ENCODE measurements at regions not wholly inside any gene's neighbourhood (a gene's known extent, or its start where the extent isn't known, plus 50 kb on each side); places are given as distances from the start of the nearest gene placed in this dataset.

DNA sequence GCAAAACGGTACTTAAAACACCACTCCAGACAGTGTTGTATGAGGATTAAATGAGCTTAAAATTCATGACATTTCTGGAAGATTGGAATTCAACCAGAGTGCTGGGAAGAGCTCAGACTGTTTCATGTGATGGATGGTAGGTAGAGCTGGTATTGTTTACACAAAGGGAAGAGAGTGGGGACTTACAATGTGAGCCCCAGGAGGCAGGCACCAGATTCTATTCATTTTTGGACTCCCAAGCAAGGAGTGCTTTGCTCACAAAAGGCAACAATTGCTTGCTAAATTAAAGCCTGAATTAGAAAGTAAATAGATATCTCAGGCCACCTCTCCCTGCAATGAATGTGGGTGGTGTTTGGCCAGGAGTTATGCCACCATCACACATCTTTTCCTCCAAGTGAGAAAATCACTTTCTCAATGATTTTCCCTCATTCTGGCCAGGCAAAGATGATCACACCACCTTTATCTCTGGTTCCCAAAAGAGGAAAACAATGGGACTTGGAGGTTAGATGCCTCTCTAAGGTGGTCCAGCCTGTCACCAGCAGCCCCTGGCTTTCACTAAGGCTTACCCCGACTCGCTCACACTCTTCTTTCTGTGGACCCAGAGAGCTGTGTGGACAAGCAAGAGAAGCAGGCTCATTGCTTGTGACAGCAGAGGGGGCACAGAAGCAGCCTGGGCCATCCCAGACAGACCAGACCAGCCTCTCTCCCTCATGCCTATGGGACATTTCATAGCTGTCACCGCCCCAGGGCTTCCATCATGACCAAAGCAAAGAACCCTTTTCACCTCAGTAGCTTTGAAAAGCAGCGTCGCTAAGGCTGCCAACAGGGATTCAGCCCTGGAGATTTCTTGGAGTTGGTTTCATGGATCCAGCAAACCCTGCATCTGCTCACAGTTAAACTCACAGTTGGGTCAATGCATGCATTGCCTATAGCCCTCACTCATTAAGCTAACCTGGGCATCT lies 63.5 kb upstream of the DRD2 start:
- 86% methylated on average over 6 of the region's 6 CpGs for WGBS
- DNase-seq (ENCODE audit: low read depth in 6 of 9, low spot score in 9 of 9): no peak
- Histone ChIP-seq H3K9me3 (ENCODE audit: control insufficient read depth in 2 of 2, insufficient read depth in 1 of 2, low read length in 1 of 2) (no peaks in the 10 kb centered on the region), H3K36me3 (ENCODE audit: control insufficient read depth in 2 of 2, insufficient read depth in 2 of 2, low read length in 1 of 2) (no peaks in the 10 kb centered on the region), H3K4me1 (ENCODE audit: control insufficient read depth in 2 of 2, insufficient read depth in 2 of 2, low read length in 2 of 2) (no peaks in the 10 kb centered on the region), H3K27me3 (ENCODE audit: control insufficient read depth in 2 of 2, insufficient read depth in 1 of 2, low read length in 1 of 2) (no peaks in the 10 kb centered on the region), H3K27ac (ENCODE audit: low read depth in 1 of 2, low read length in 1 of 2) (no peak overlapping the region), H3K4me3 (ENCODE audit: low read length in 2 of 2) (no peak overlapping the region)

- H3K9me3 ChIP-seq (ENCODE audit: control insufficient read depth in 2 of 2, insufficient read depth in 1 of 2, low read length in 1 of 2): no peaks in the 10 kb centered on the region
- no peaks in the 10 kb centered on the region for H3K4me1 ChIP-seq (ENCODE audit: control insufficient read depth in 2 of 2, insufficient read depth in 2 of 2, low read length in 2 of 2)
- DNase-seq (ENCODE audit: low read depth in 6 of 9, low spot score in 9 of 9): no peak
- no peaks in the 10 kb centered on the region for H3K36me3 ChIP-seq (ENCODE audit: control insufficient read depth in 2 of 2, insufficient read depth in 2 of 2, low read length in 1 of 2)
- H3K27ac ChIP-seq (ENCODE audit: low read depth in 1 of 2, low read length in 1 of 2): no peak overlapping the region
- H3K4me3 ChIP-seq (ENCODE audit: low read length in 2 of 2): no peak overlapping the region
- 74% methylated on average over 4 of the region's 4 CpGs for WGBS
- peaks cover 0 to 4% of the 10 kb centered on the region in 2 donors for H3K27me3 ChIP-seq (ENCODE audit: control insufficient read depth in 2 of 2, insufficient read depth in 1 of 2, low read length in 1 of 2)
Measured at GRCh38 chr11:113534625-113535024, 59.4 kb upstream of the DRD2 start.

DNA sequence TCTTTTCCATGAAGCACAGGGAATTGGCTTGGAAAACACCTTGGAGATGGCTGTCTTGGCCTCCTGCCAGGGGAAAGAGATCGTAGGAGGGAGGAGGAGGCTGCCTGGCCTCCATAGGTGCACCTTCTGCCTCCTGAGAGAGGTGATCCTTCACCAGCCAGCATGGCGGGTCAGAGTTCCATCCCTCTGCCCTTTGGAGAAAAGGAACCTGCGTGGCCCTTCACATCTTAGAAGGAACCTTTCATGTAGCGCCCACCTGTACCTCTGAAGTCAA lies 58.2 kb upstream of the DRD2 start:
- Histone ChIP-seq H3K27me3 (ENCODE audit: control insufficient read depth in 2 of 2, insufficient read depth in 1 of 2, low read length in 1 of 2) (peaks cover 0 to 4% of the 10 kb centered on the region in 2 donors), H3K36me3 (ENCODE audit: control insufficient read depth in 2 of 2, insufficient read depth in 2 of 2, low read length in 1 of 2) (no peaks in the 10 kb centered on the region), H3K9me3 (ENCODE audit: control insufficient read depth in 2 of 2, insufficient read depth in 1 of 2, low read length in 1 of 2) (no peaks in the 10 kb centered on the region), H3K4me1 (ENCODE audit: control insufficient read depth in 2 of 2, insufficient read depth in 2 of 2, low read length in 2 of 2) (no peaks in the 10 kb centered on the region), H3K4me3 (ENCODE audit: low read length in 2 of 2) (no peak overlapping the region), H3K27ac (ENCODE audit: low read depth in 1 of 2, low read length in 1 of 2) (no peak overlapping the region)
- no peak for DNase-seq (ENCODE audit: low read depth in 6 of 9, low spot score in 9 of 9)
- WGBS: 81% methylated on average over 4 of the region's 4 CpGs

GRCh38 chr11:113532697-113533424 lies 57.7 kb upstream of the DRD2 start:
- Histone ChIP-seq H3K27me3 (ENCODE audit: control insufficient read depth in 2 of 2, insufficient read depth in 1 of 2, low read length in 1 of 2) (peaks cover 0 to 4% of the 10 kb centered on the region in 2 donors), H3K4me3 (ENCODE audit: low read length in 2 of 2) (no peak overlapping the region), H3K36me3 (ENCODE audit: control insufficient read depth in 2 of 2, insufficient read depth in 2 of 2, low read length in 1 of 2) (no peaks in the 10 kb centered on the region), H3K27ac (ENCODE audit: low read depth in 1 of 2, low read length in 1 of 2) (no peak overlapping the region), H3K4me1 (ENCODE audit: control insufficient read depth in 2 of 2, insufficient read depth in 2 of 2, low read length in 2 of 2) (no peaks in the 10 kb centered on the region), H3K9me3 (ENCODE audit: control insufficient read depth in 2 of 2, insufficient read depth in 1 of 2, low read length in 1 of 2) (no peaks in the 10 kb centered on the region)
- DNase-seq (ENCODE audit: low read depth in 6 of 9, low spot score in 9 of 9): peak; percentile 14 to 67 (median 43)
- 16% methylated on average over 9 of the region's 9 CpGs for WGBS

DNA sequence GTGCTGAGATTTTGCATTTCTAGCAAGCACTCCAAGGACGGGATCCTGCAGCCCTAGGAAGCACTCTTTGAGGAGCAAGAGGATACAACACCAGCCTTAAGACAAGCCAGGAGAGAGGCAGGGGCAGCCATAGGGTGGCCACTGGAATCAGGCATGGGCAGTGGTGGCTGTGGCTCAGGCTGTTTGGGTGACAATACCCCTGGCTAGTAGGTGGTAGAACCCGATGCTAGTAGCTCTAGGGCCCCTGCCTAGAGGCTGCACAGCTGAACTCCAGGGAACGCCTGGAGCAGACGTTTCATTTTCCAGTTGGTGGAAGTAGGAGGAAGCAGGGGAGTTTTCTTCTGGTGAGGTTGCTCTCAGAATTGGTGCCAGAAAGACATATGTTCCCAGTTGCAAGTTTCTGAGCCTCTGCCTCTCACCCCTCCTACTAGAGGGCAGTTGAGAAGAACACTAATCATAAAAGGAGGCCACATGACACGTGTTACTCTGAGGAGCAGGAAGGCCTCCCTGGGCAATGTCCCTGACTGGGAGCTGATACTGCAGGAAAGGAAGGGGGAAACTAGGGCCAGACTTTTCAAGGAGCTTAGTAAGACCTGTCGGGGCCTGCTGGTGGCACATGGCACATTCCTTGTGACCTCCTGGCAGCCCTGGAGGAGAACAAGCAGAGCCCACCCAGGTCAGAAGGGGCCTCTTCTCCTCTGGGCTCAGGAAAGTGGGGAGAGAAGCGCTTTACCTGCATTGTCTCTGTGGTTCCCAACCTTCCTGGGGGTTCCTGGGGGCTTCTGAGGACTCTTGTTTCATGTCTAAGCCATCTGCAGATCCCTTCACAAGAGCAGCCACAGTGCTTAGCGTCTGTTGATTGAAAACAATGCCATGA lies 56.6 kb upstream of the DRD2 start:
- Histone ChIP-seq H3K27me3 (ENCODE audit: control insufficient read depth in 2 of 2, insufficient read depth in 1 of 2, low read length in 1 of 2) (peaks cover 0 to 4% of the 10 kb centered on the region in 2 donors), H3K4me3 (ENCODE audit: low read length in 2 of 2) (no peak overlapping the region), H3K36me3 (ENCODE audit: control insufficient read depth in 2 of 2, insufficient read depth in 2 of 2, low read length in 1 of 2) (no peaks in the 10 kb centered on the region), H3K27ac (ENCODE audit: low read depth in 1 of 2, low read length in 1 of 2) (no peak overlapping the region), H3K9me3 (ENCODE audit: control insufficient read depth in 2 of 2, insufficient read depth in 1 of 2, low read length in 1 of 2) (no peaks in the 10 kb centered on the region), H3K4me1 (ENCODE audit: control insufficient read depth in 2 of 2, insufficient read depth in 2 of 2, low read length in 2 of 2) (no peaks in the 10 kb centered on the region)
- no peak for DNase-seq (ENCODE audit: low read depth in 6 of 9, low spot score in 9 of 9)
- WGBS: 69% methylated on average over 8 of the region's 8 CpGs

DNA sequence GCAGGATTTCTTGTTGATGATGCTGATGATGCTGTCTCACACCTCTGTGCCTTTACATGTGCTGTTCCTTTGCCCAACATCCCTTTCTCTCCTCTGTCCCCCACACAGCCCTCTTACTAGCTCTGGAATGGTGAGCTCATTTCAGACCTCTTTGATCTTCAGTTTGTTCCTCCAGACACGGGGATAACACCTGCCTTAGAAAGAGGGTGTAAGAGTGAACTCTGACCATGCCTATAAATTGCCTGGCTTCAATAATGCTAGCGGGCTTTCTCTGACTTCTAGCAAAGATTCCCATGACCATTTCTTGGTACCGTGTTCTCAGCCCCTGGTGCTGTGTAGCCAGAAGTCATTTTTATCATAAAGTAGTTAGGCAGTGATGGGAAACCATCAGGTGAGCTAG lies 55.9 kb upstream of the DRD2 start:
- Histone ChIP-seq H3K9me3 (ENCODE audit: control insufficient read depth in 2 of 2, insufficient read depth in 1 of 2, low read length in 1 of 2) (no peaks in the 10 kb centered on the region), H3K4me1 (ENCODE audit: control insufficient read depth in 2 of 2, insufficient read depth in 2 of 2, low read length in 2 of 2) (no peaks in the 10 kb centered on the region), H3K36me3 (ENCODE audit: control insufficient read depth in 2 of 2, insufficient read depth in 2 of 2, low read length in 1 of 2) (no peaks in the 10 kb centered on the region), H3K4me3 (ENCODE audit: low read length in 2 of 2) (no peak overlapping the region), H3K27me3 (ENCODE audit: control insufficient read depth in 2 of 2, insufficient read depth in 1 of 2, low read length in 1 of 2) (peaks cover 0 to 4% of the 10 kb centered on the region in 2 donors), H3K27ac (ENCODE audit: low read depth in 1 of 2, low read length in 1 of 2) (no peak overlapping the region)
- DNase-seq (ENCODE audit: low read depth in 6 of 9, low spot score in 9 of 9): no peak
- WGBS: 74% methylated on average over 3 of the region's 3 CpGs

- H3K27me3 ChIP-seq (ENCODE audit: control insufficient read depth in 2 of 2, insufficient read depth in 1 of 2, low read length in 1 of 2): peaks cover 0 to 4% of the 10 kb centered on the region in 2 donors
- H3K4me1 ChIP-seq (ENCODE audit: control insufficient read depth in 2 of 2, insufficient read depth in 2 of 2, low read length in 2 of 2): no peaks in the 10 kb centered on the region
- no peaks in the 10 kb centered on the region for H3K36me3 ChIP-seq (ENCODE audit: control insufficient read depth in 2 of 2, insufficient read depth in 2 of 2, low read length in 1 of 2)
- no peak overlapping the region for H3K27ac ChIP-seq (ENCODE audit: low read depth in 1 of 2, low read length in 1 of 2)
- no peak for DNase-seq (ENCODE audit: low read depth in 6 of 9, low spot score in 9 of 9)
- no peak overlapping the region for H3K4me3 ChIP-seq (ENCODE audit: low read length in 2 of 2)
- WGBS: 89% methylated on average over 1 of the region's 1 CpG
- no peaks in the 10 kb centered on the region for H3K9me3 ChIP-seq (ENCODE audit: control insufficient read depth in 2 of 2, insufficient read depth in 1 of 2, low read length in 1 of 2)
Measured at GRCh38 chr11:113529606-113530005, 54.4 kb upstream of the DRD2 start.

DNA sequence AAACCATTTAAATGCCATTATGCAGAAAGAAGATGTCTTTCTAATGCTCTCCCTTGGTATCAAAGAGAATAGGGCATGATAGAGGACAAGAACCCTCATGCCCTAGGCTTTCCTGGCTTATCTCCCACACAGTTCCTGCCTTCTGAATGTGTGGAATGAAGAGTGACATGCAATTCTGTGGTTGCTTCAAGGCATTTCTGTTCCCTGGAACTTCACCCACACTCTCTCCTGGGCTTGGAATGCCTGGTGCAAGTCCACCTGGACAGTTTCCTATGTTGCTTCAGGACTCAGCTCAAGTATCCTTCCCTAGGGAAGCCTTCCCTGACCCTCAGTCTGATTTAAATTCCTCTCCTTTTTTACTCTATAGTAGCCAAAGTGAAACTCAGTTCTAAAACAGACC lies 53.8 kb upstream of the DRD2 start:
- Histone ChIP-seq H3K4me3 (ENCODE audit: low read length in 2 of 2) (no peak overlapping the region), H3K9me3 (ENCODE audit: control insufficient read depth in 2 of 2, insufficient read depth in 1 of 2, low read length in 1 of 2) (no peaks in the 10 kb centered on the region)
- DNase-seq (ENCODE audit: low read depth in 6 of 9, low spot score in 9 of 9): no peak

DNA sequence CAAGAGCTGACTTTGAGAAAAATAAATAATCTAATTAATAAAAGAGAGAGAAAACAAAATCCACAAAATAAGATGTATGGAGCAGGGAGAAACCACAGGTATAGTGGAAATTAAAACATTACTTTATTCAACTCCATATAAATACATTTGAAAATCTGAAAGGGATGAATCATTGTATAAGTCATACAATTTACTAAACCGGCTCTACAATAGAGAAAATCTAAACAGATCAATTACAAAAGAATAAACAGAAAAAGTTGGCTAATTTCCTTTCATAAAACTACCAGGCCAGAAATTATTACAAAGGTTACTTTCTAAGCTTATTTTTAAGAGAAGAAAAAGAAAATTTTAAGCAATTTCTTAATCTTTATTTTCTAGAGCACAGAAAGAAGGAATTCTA lies 51.3 kb upstream of the DRD2 start:
- no peaks in the 10 kb centered on the region for H3K36me3 ChIP-seq (ENCODE audit: control insufficient read depth in 2 of 2, insufficient read depth in 2 of 2, low read length in 1 of 2)
- WGBS: 94% methylated on average over 1 of the region's 1 CpG
- H3K27ac ChIP-seq (ENCODE audit: low read depth in 1 of 2, low read length in 1 of 2): no peak overlapping the region
- no peaks in the 10 kb centered on the region for H3K27me3 ChIP-seq (ENCODE audit: control insufficient read depth in 2 of 2, insufficient read depth in 1 of 2, low read length in 1 of 2)
- DNase-seq (ENCODE audit: low read depth in 6 of 9, low spot score in 9 of 9): no peak
- H3K9me3 ChIP-seq (ENCODE audit: control insufficient read depth in 2 of 2, insufficient read depth in 1 of 2, low read length in 1 of 2): no peaks in the 10 kb centered on the region
- no peak overlapping the region for H3K4me3 ChIP-seq (ENCODE audit: low read length in 2 of 2)
- H3K4me1 ChIP-seq (ENCODE audit: control insufficient read depth in 2 of 2, insufficient read depth in 2 of 2, low read length in 2 of 2): no peaks in the 10 kb centered on the region

More for the DNA sequence above, 53.8 kb upstream of the DRD2 start:
- Histone ChIP-seq H3K4me1 (ENCODE audit: control insufficient read depth in 2 of 2, insufficient read depth in 2 of 2, low read length in 2 of 2) (no peaks in the 10 kb centered on the region), H3K27ac (ENCODE audit: low read depth in 1 of 2, low read length in 1 of 2) (no peak overlapping the region), H3K27me3 (ENCODE audit: control insufficient read depth in 2 of 2, insufficient read depth in 1 of 2, low read length in 1 of 2) (peaks cover 0 to 4% of the 10 kb centered on the region in 2 donors), H3K36me3 (ENCODE audit: control insufficient read depth in 2 of 2, insufficient read depth in 2 of 2, low read length in 1 of 2) (no peaks in the 10 kb centered on the region)

Measured in thymus (tissue), 11 donors.